ENCODE measurements at regions not wholly inside any gene's neighbourhood (a gene's known extent, or its start where the extent isn't known, plus 50 kb on each side); places are given as distances from the start of the nearest gene placed in this dataset.

GRCh38 chr7:124152859-124153692 lies 120.2 kb upstream of the TMEM229A start:
- TF ChIP-seq CTCF (IDR thresholded peaks at IDR 0.05) = no peak
- no peak for TF ChIP-seq POLR2A (IDR thresholded peaks at IDR 0.05)
- DNase-seq (ENCODE audit: low spot score in 2 of 2) = no peak
- 68 to 87% methylated on average over 1 of the region's 1 CpG for WGBS, 2 donors
- no peak overlapping the region for H3K4me3 ChIP-seq (ENCODE audit: low read depth, poor library complexity, severe bottlenecking)
- intact Hi-C loops (cut with DNase I; ENCODE audit: low total_unique reads) = no loop called here

DNA sequence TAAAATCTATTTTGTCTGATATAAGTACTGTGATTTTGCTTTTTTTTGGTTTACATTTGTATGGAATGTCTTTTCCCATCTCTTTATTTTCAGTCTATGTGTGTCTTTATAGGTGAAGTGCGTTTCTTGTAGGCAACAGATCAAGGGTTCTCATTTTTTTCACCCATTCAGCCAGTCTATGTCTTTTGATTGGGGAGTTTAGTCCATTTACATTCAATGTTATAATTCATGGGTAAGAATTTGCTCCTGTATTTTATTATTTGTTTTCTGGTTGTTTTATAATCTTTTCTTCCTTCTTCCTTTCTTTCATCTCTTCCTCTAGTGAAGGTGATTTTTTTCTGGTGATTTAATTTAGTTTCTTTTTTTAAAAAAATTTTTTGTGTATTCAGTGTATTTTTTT lies 104.8 kb upstream of the TMEM229A start:
- H3K4me3 ChIP-seq (ENCODE audit: low read depth, poor library complexity, severe bottlenecking) = no peak overlapping the region
- intact Hi-C loops (cut with DNase I; ENCODE audit: low total_unique reads) = no loop called here
- DNase-seq (ENCODE audit: low spot score in 2 of 2) = no peak
- 67 to 95% methylated on average over 1 of the region's 1 CpG for WGBS, 2 donors
- TF ChIP-seq POLR2A (IDR thresholded peaks at IDR 0.05) (no peak), CTCF (IDR thresholded peaks at IDR 0.05) (no peak)

GRCh38 chr7:124124201-124124600 lies 91.3 kb upstream of the TMEM229A start:
- no peak for TF ChIP-seq CTCF (IDR thresholded peaks at IDR 0.05)
- TF ChIP-seq POLR2A (IDR thresholded peaks at IDR 0.05) = no peak
- intact Hi-C loops (cut with DNase I; ENCODE audit: low total_unique reads) = no loop called here

DNA sequence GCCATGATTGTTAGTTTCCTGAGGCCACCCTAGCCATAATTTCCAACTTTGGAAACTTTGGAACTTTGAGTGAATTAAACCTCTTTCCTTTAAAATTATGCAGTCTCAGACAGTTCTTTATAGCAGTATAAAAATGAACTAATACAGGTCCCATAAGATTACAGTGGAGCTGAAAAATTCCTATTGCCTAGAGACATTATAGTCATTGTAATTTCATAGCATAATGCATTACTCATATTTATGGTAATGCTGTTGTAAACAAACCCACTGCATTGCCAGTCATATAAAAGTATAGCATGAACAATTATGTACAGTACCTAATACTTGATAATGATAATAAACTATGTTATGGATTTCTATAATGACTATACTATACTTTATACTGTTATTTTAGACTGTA lies 88.0 kb upstream of the TMEM229A start:
- H3K4me3 ChIP-seq (ENCODE audit: low read depth, poor library complexity, severe bottlenecking) = no peak overlapping the region
- TF ChIP-seq CTCF (IDR thresholded peaks at IDR 0.05) = no peak
- TF ChIP-seq POLR2A (IDR thresholded peaks at IDR 0.05) = no peak
- intact Hi-C loops (cut with DNase I; ENCODE audit: low total_unique reads) = no loop called here
- DNase-seq (ENCODE audit: low spot score in 2 of 2) = no peak

More at GRCh38 chr7:124124201-124124600, 91.3 kb upstream of the TMEM229A start:
- DNase-seq (ENCODE audit: low spot score in 2 of 2) = no peak
- 62 to 84% methylated on average over 1 of the region's 1 CpG for WGBS, 2 donors
- H3K4me3 ChIP-seq (ENCODE audit: low read depth, poor library complexity, severe bottlenecking) = no peak overlapping the region

DNA sequence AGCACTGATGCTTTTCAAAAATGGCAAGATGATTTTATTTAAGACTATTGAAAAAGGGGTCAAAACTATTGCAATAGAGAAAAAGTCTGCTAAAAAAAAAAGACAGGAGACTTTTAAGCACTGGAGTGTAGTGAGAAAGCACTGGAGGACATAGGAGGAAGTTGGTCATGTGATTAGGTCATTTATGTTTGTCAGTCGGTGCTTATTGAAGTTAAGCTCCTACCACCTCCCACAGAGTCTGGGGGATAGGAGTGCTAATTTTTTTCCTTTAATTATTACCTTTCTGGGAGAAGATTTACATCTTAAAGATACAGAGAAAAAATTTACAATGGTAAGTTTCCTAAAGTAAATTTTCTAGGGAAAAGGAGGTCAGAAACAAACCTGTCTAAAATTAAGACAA lies 80.2 kb upstream of the TMEM229A start:
- no peak for DNase-seq (ENCODE audit: low spot score in 2 of 2)
- intact Hi-C loops (cut with DNase I; ENCODE audit: low total_unique reads) = no loop called here
- 8% methylated on average over 1 of the region's 1 CpG for WGBS, 2 donors
- no peak overlapping the region for H3K4me3 ChIP-seq (ENCODE audit: low read depth, poor library complexity, severe bottlenecking)
- no peak for TF ChIP-seq CTCF (IDR thresholded peaks at IDR 0.05)
- no peak for TF ChIP-seq POLR2A (IDR thresholded peaks at IDR 0.05)

GRCh38 chr7:124106575-124106974 lies 73.7 kb upstream of the TMEM229A start:
- TF ChIP-seq POLR2A (IDR thresholded peaks at IDR 0.05) = no peak
- no peak for TF ChIP-seq CTCF (IDR thresholded peaks at IDR 0.05)
- 41% methylated on average over 2 of the region's 2 CpGs for WGBS, 2 donors
- intact Hi-C loops (cut with DNase I; ENCODE audit: low total_unique reads) = no loop called here
- DNase-seq (ENCODE audit: low spot score in 2 of 2) = no peak
- H3K4me3 ChIP-seq (ENCODE audit: low read depth, poor library complexity, severe bottlenecking) = no peak overlapping the region

Measured in lower leg skin (tissue), 4 donors.